ENCODE measurements at regions not wholly inside any gene's neighbourhood (a gene's known extent, or its start where the extent isn't known, plus 50 kb on each side); places are given as distances from the start of the nearest gene placed in this dataset.

DNA sequence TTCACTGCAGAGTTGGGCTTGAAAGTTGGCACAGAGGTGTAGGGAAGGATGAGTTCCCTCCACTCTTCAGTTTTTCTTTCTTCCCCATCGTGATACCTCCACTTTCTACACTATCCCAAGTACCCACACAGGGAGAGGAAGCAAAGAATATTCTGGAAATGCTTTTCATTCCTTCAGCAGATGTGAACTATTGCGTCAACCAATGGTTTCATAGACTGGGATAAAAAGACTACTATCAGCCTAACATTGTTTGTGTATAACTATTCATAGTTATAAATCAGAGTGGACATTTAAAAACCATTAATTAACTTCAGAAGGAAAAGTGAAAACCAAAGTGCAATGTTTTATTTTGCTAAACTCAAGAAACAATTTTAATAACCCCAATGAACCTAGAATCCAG lies 63.6 kb upstream of the MAMDC2 start:
- TF ChIP-seq CTCF (IDR thresholded peaks at IDR 0.05; ENCODE audit: low read depth, low read length, poor library complexity, severe bottlenecking) (no peak), EZH2phosphoT487 (IDR thresholded peaks at IDR 0.05; ENCODE audit: borderline replicate concordance, low read length) (no peak)
